ENCODE measurements at regions not wholly inside any gene's neighbourhood (a gene's known extent, or its start where the extent isn't known, plus 50 kb on each side); places are given as distances from the start of the nearest gene placed in this dataset.

- no peak for TF ChIP-seq CTCF (IDR thresholded peaks at IDR 0.05)
- TF ChIP-seq POLR2A (IDR thresholded peaks at IDR 0.05) = no peak
Measured at GRCh38 chr21:23817337-23817736, 1789.9 kb downstream of the MRPL39 start.

Data from body of pancreas (tissue), 4 donors.